ENCODE measurements at regions not wholly inside any gene's neighbourhood (a gene's known extent, or its start where the extent isn't known, plus 50 kb on each side); places are given as distances from the start of the nearest gene placed in this dataset.

GRCh38 chr20:40536808-40537207, 152.2 kb downstream of the MAFB start:
- no peaks in the 10 kb centered on the region for H3K4me1 ChIP-seq (ENCODE audit: control insufficient read depth, insufficient read depth, low read length, poor library complexity, severe bottlenecking)

GRCh38 chr20:40535816-40536215, 153.2 kb downstream of the MAFB start:
- H3K9me3 ChIP-seq (ENCODE audit: control insufficient read depth in 2 of 2, low read length in 2 of 2), result peaks cover 8 to 9% of the 10 kb centered on the region in 2 experiments
- H3K4me3 ChIP-seq (ENCODE audit: low read depth, low read length), result no peak overlapping the region
- Mint-ChIP-seq H3K27ac (no peak overlapping the region), H3K9me3 (peaks cover 4 to 22% (median 12%) of the 10 kb centered on the region in 7 donors), H3K27me3 (no peaks in the 10 kb centered on the region), H3K4me1 (no peaks in the 10 kb centered on the region), H3K4me3 (no peak overlapping the region), H3K36me3 (no peaks in the 10 kb centered on the region)
- H3K27me3 ChIP-seq (ENCODE audit: control insufficient read depth, insufficient read depth, low read length), result no peaks in the 10 kb centered on the region
- DNase-seq (no peak), ATAC-seq (ENCODE audit: low read depth in 2 of 2) (no peak)
- no peaks in the 10 kb centered on the region for H3K4me1 ChIP-seq (ENCODE audit: control insufficient read depth, insufficient read depth, low read length, poor library complexity, severe bottlenecking)
- no peak overlapping the region for H3K27ac ChIP-seq (ENCODE audit: insufficient read depth, low read length, poor library complexity, severe bottlenecking)
- no peaks in the 10 kb centered on the region for H3K36me3 ChIP-seq (ENCODE audit: control insufficient read depth, insufficient read depth, low read length)

More at GRCh38 chr20:40536808-40537207, 152.2 kb downstream of the MAFB start:
- Histone ChIP-seq H3K36me3 (ENCODE audit: control insufficient read depth, insufficient read depth, low read length) (no peaks in the 10 kb centered on the region), H3K27me3 (ENCODE audit: control insufficient read depth, insufficient read depth, low read length) (no peaks in the 10 kb centered on the region), H3K27ac (ENCODE audit: insufficient read depth, low read length, poor library complexity, severe bottlenecking) (no peak overlapping the region), H3K4me3 (ENCODE audit: low read depth, low read length) (no peak overlapping the region), H3K9me3 (ENCODE audit: control insufficient read depth in 2 of 2, low read length in 2 of 2) (peaks cover under 1 to 4% of the 10 kb centered on the region in 2 experiments)
- no peaks in the 10 kb centered on the region for H3K4me1 Mint-ChIP-seq
- no peak for ATAC-seq (ENCODE audit: low read depth in 2 of 2)
- H3K27me3 Mint-ChIP-seq, result no peaks in the 10 kb centered on the region
- peaks cover 4 to 15% (median 9%) of the 10 kb centered on the region in 7 donors for H3K9me3 Mint-ChIP-seq
- H3K27ac Mint-ChIP-seq, result no peak overlapping the region
- DNase-seq, result no peak
- H3K36me3 Mint-ChIP-seq, result no peaks in the 10 kb centered on the region
- no peak overlapping the region for H3K4me3 Mint-ChIP-seq

- ATAC-seq (ENCODE audit: low read depth in 2 of 2), result no peak
- Mint-ChIP-seq H3K4me3 (no peak overlapping the region), H3K27me3 (no peaks in the 10 kb centered on the region), H3K27ac (no peak overlapping the region), H3K9me3 (peaks cover 4 to 26% (median 17%) of the 10 kb centered on the region in 7 donors), H3K36me3 (no peaks in the 10 kb centered on the region), H3K4me1 (no peaks in the 10 kb centered on the region)
- Histone ChIP-seq H3K4me3 (ENCODE audit: low read depth, low read length) (no peak overlapping the region), H3K36me3 (ENCODE audit: control insufficient read depth, insufficient read depth, low read length) (no peaks in the 10 kb centered on the region), H3K4me1 (ENCODE audit: control insufficient read depth, insufficient read depth, low read length, poor library complexity, severe bottlenecking) (no peaks in the 10 kb centered on the region), H3K27me3 (ENCODE audit: control insufficient read depth, insufficient read depth, low read length) (no peaks in the 10 kb centered on the region), H3K27ac (ENCODE audit: insufficient read depth, low read length, poor library complexity, severe bottlenecking) (no peak overlapping the region), H3K9me3 (ENCODE audit: control insufficient read depth in 2 of 2, low read length in 2 of 2) (peaks cover 8 to 9% of the 10 kb centered on the region in 2 experiments)
- DNase-seq, result peak in 1 of 3 donors; percentile 3
Observed at GRCh38 chr20:40532103-40532502, 156.9 kb downstream of the MAFB start.

GRCh38 chr20:40525351-40525750, 163.7 kb downstream of the MAFB start:
- DNase-seq, result no peak
- Histone ChIP-seq H3K27me3 (ENCODE audit: control insufficient read depth, insufficient read depth, low read length) (no peaks in the 10 kb centered on the region), H3K36me3 (ENCODE audit: control insufficient read depth, insufficient read depth, low read length) (no peaks in the 10 kb centered on the region), H3K9me3 (ENCODE audit: control insufficient read depth in 2 of 2, low read length in 2 of 2) (no peaks in the 10 kb centered on the region), H3K4me1 (ENCODE audit: control insufficient read depth, insufficient read depth, low read length, poor library complexity, severe bottlenecking) (no peaks in the 10 kb centered on the region), H3K4me3 (ENCODE audit: low read depth, low read length) (no peak overlapping the region), H3K27ac (ENCODE audit: insufficient read depth, low read length, poor library complexity, severe bottlenecking) (no peak overlapping the region)
- ATAC-seq (ENCODE audit: low read depth in 2 of 2), result no peak
- Mint-ChIP-seq H3K4me1 (no peaks in the 10 kb centered on the region), H3K27ac (no peak overlapping the region), H3K4me3 (no peak overlapping the region), H3K36me3 (no peaks in the 10 kb centered on the region), H3K9me3 (peaks cover 0 to 5% (median 2%) of the 10 kb centered on the region in 7 donors), H3K27me3 (no peaks in the 10 kb centered on the region)

GRCh38 chr20:40524071-40524470, 165.0 kb downstream of the MAFB start:
- Mint-ChIP-seq H3K4me1 (no peaks in the 10 kb centered on the region), H3K4me3 (no peak overlapping the region), H3K36me3 (no peaks in the 10 kb centered on the region), H3K27me3 (no peaks in the 10 kb centered on the region), H3K9me3 (peaks cover 0 to 4% (median 2%) of the 10 kb centered on the region in 7 donors), H3K27ac (no peak overlapping the region)
- Histone ChIP-seq H3K27ac (ENCODE audit: insufficient read depth, low read length, poor library complexity, severe bottlenecking) (no peak overlapping the region), H3K4me3 (ENCODE audit: low read depth, low read length) (no peak overlapping the region), H3K36me3 (ENCODE audit: control insufficient read depth, insufficient read depth, low read length) (no peaks in the 10 kb centered on the region), H3K27me3 (ENCODE audit: control insufficient read depth, insufficient read depth, low read length) (no peaks in the 10 kb centered on the region), H3K4me1 (ENCODE audit: control insufficient read depth, insufficient read depth, low read length, poor library complexity, severe bottlenecking) (no peaks in the 10 kb centered on the region), H3K9me3 (ENCODE audit: control insufficient read depth in 2 of 2, low read length in 2 of 2) (no peaks in the 10 kb centered on the region)
- ATAC-seq (ENCODE audit: low read depth in 2 of 2) (no peak), DNase-seq (no peak)

- no peak overlapping the region for H3K27ac Mint-ChIP-seq
Observed at GRCh38 chr20:40522405-40522804, 166.6 kb downstream of the MAFB start.

GRCh38 chr20:40521962-40522361, 167.1 kb downstream of the MAFB start:
- no peak overlapping the region for H3K4me3 Mint-ChIP-seq
- no peak overlapping the region for H3K27ac ChIP-seq (ENCODE audit: insufficient read depth, low read length, poor library complexity, severe bottlenecking)
- no peaks in the 10 kb centered on the region for H3K36me3 ChIP-seq (ENCODE audit: control insufficient read depth, insufficient read depth, low read length)
- H3K4me1 Mint-ChIP-seq, result no peaks in the 10 kb centered on the region
- no peaks in the 10 kb centered on the region for H3K27me3 ChIP-seq (ENCODE audit: control insufficient read depth, insufficient read depth, low read length)
- H3K4me3 ChIP-seq (ENCODE audit: low read depth, low read length), result no peak overlapping the region
- H3K36me3 Mint-ChIP-seq, result no peaks in the 10 kb centered on the region
- ATAC-seq (ENCODE audit: low read depth in 2 of 2), result no peak
- no peaks in the 10 kb centered on the region for H3K4me1 ChIP-seq (ENCODE audit: control insufficient read depth, insufficient read depth, low read length, poor library complexity, severe bottlenecking)
- no peak for DNase-seq
- no peak overlapping the region for H3K27ac Mint-ChIP-seq
- H3K9me3 ChIP-seq (ENCODE audit: control insufficient read depth in 2 of 2, low read length in 2 of 2), result no peaks in the 10 kb centered on the region
- H3K27me3 Mint-ChIP-seq, result no peaks in the 10 kb centered on the region
- peaks cover 0 to 3% (median 0%) of the 10 kb centered on the region in 7 donors for H3K9me3 Mint-ChIP-seq

More at GRCh38 chr20:40522405-40522804, 166.6 kb downstream of the MAFB start:
- Histone ChIP-seq H3K9me3 (ENCODE audit: control insufficient read depth in 2 of 2, low read length in 2 of 2) (no peaks in the 10 kb centered on the region), H3K27me3 (ENCODE audit: control insufficient read depth, insufficient read depth, low read length) (no peaks in the 10 kb centered on the region), H3K4me1 (ENCODE audit: control insufficient read depth, insufficient read depth, low read length, poor library complexity, severe bottlenecking) (no peaks in the 10 kb centered on the region), H3K27ac (ENCODE audit: insufficient read depth, low read length, poor library complexity, severe bottlenecking) (no peak overlapping the region), H3K4me3 (ENCODE audit: low read depth, low read length) (no peak overlapping the region), H3K36me3 (ENCODE audit: control insufficient read depth, insufficient read depth, low read length) (no peaks in the 10 kb centered on the region)
- DNase-seq (no peak), ATAC-seq (ENCODE audit: low read depth in 2 of 2) (no peak)
- Mint-ChIP-seq H3K9me3 (peaks cover 0 to 3% (median 0%) of the 10 kb centered on the region in 7 donors), H3K27me3 (no peaks in the 10 kb centered on the region), H3K4me1 (no peaks in the 10 kb centered on the region), H3K36me3 (no peaks in the 10 kb centered on the region), H3K4me3 (no peak overlapping the region)

- Histone ChIP-seq H3K4me3 (ENCODE audit: low read depth, low read length) (no peak overlapping the region), H3K9me3 (ENCODE audit: control insufficient read depth in 2 of 2, low read length in 2 of 2) (no peaks in the 10 kb centered on the region), H3K4me1 (ENCODE audit: control insufficient read depth, insufficient read depth, low read length, poor library complexity, severe bottlenecking) (no peaks in the 10 kb centered on the region), H3K27me3 (ENCODE audit: control insufficient read depth, insufficient read depth, low read length) (no peaks in the 10 kb centered on the region), H3K27ac (ENCODE audit: insufficient read depth, low read length, poor library complexity, severe bottlenecking) (no peak overlapping the region), H3K36me3 (ENCODE audit: control insufficient read depth, insufficient read depth, low read length) (no peaks in the 10 kb centered on the region)
- Mint-ChIP-seq H3K27me3 (no peaks in the 10 kb centered on the region), H3K27ac (no peak overlapping the region), H3K4me3 (no peak overlapping the region), H3K4me1 (no peaks in the 10 kb centered on the region), H3K36me3 (no peaks in the 10 kb centered on the region), H3K9me3 (peaks cover 0 to 3% (median 0%) of the 10 kb centered on the region in 7 donors)
- DNase-seq (no peak), ATAC-seq (ENCODE audit: low read depth in 2 of 2) (no peak)
Observed at GRCh38 chr20:40519918-40520317, 169.1 kb downstream of the MAFB start.

All from CD4-positive, CD25-positive, alpha-beta regulatory T cell (primary cell).